LNCaP clone FGC (cell line): ENCODE measurements at regions not wholly inside any gene's neighbourhood (a gene's known extent, or its start where the extent isn't known, plus 50 kb on each side); places are given as distances from the start of the nearest gene placed in this dataset.

ENCODE experiments used
- DNase-seq: peaks from one replicate; pipeline ENCODE4 v3.0.0-alpha.2; 2011; ENCODE audit warnings: low read depth
- H3K4me3 ChIP-seq: 2 replicates; pipeline ENCODE4 v1.5.1; 2011; ENCODE audit warnings: mild to moderate bottlenecking, low read depth, low read length, control low read depth
- TF ChIP-seq, protein P1 (sequence below): IDR thresholded peaks from 2 replicates; pipeline ENCODE4 v1.5.1; 2012; ENCODE audit warnings: mild to moderate bottlenecking; ENCODE audit not compliant: control insufficient read depth, insufficient read depth; ENCODE audit errors: extremely low read depth

DNA sequence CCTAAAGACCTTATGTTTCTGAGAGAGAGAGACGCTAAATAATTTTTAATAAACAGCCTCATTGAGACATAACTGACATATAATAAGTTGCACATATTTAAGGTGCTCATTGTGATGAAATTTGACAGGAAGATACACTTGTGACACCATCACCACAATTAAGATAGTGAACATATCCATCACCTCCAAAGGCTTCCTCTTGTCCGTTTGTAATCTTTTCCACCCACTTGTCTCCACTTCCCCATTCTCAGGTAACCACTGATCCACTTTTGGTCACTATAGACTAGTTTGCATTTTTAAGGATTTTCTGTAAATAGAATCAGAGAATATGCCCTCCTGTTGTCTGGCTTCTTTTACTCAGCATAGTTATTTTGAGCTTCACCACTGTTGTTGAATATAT is 195.1 kb upstream of the WDR11 start:
- TF ChIP-seq, protein P1, sequence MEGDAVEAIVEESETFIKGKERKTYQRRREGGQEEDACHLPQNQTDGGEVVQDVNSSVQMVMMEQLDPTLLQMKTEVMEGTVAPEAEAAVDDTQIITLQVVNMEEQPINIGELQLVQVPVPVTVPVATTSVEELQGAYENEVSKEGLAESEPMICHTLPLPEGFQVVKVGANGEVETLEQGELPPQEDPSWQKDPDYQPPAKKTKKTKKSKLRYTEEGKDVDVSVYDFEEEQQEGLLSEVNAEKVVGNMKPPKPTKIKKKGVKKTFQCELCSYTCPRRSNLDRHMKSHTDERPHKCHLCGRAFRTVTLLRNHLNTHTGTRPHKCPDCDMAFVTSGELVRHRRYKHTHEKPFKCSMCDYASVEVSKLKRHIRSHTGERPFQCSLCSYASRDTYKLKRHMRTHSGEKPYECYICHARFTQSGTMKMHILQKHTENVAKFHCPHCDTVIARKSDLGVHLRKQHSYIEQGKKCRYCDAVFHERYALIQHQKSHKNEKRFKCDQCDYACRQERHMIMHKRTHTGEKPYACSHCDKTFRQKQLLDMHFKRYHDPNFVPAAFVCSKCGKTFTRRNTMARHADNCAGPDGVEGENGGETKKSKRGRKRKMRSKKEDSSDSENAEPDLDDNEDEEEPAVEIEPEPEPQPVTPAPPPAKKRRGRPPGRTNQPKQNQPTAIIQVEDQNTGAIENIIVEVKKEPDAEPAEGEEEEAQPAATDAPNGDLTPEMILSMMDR: no peak
- no peak overlapping the region for H3K4me3 ChIP-seq
- no peak for DNase-seq

DNA sequence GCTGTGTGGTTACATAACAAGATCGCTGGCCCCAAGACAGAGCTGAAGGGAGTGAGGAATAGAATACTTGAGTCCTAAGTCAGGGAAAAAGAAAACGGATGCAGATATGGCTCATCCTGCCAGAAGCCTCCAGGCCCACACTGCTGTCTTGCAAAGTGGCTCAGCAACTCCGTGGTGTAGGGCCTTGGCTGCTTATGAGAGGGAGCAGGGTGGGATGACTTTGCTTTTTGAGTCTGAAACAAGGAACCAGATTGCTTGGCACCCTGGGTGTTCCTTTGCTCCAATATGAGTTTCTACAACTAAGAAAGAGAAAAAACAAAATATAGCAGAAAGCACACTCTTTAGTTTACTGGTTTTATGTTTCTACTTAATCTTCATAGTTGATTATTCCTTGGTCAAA is 193.8 kb upstream of the WDR11 start:
- no peak overlapping the region for H3K4me3 ChIP-seq
- TF ChIP-seq, protein P1: no peak
- DNase-seq: no peak

DNA sequence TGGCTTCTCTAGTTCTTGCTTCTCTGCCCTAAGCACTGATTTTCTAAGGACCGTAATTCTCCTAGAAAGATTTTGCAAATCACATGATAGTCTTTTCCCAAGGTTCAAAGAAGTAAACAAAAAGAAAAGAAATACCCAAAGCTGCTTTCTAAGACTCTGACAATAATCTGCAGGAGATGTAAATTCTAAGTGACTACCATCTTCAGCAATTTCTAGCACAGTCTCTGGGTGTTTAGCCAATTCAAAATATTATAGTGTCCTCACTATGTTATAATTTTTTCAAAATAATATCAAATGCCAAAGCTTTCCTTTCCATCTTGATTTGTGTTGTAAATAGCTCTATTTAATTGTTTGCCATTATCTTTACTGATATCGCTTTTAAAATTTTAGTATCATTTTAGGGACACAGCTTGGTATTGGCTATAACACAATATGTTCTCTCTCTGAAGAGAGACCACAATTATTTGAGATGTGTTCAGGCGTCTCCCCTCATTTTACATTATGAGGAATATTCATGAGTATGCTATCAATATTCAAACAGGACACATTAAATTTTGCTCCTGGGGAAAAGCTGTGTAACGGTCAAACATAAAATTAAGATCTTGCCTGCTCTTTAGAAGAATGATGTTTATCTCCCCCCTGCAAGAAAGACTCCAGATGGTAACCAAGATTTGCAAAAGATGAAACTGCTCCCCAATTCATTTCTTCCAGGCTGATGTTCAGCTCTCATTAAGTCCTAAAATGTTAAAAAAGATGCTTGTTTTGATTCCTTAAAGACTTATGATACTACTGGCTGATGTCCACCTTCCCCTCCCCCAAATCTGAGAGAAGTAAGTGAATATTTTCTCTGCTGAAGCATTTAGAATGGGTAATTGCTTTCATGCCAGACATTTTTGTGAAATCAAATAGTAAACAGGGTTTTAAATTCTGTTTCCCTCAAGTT is 191.9 kb upstream of the WDR11 start:
- TF ChIP-seq, protein P1: no peak
- no peak for DNase-seq
- H3K4me3 ChIP-seq: no peak overlapping the region

DNA sequence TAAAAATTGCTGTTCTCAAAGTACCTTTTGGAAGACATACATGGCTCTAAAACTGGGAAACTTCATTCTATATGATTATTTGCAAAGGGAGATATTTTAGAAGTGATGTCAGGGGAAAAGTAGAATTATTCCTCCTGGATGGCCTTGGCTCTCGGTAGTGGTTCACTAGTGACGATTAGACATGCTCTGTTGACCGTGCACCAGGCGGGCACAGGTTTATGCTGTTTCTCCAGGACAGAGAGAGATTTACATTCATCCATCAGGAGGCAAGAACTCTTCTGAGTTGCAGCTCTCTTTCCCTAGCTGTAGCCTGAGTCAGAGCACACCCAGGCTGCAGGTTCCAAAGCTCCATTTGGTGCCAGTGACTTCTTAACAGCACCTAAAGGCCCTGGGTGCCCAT is 184.9 kb upstream of the WDR11 start:
- TF ChIP-seq, protein P1: no peak
- no peak for DNase-seq
- H3K4me3 ChIP-seq: no peak overlapping the region

DNA sequence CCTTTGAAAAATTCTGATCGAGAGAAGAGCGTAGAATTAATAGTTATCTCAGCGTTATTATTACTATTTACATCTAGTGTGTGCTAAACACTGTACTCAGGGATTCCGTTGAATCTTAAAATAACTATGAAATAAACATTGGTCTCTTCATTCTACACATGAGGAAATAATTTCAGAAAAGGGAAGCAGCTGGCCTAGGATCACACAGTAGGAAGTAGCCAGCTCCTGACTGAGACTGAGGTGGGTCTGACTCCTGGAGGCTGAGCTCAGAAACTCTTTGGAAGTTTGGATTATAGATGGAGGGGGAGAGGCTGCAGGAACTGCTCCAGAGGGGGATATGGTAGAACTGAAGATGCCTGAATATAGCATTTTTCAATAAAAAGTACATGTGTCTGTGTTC is 183.9 kb upstream of the WDR11 start:
- no peak overlapping the region for H3K4me3 ChIP-seq
- TF ChIP-seq, protein P1: no peak
- DNase-seq: no peak

DNA sequence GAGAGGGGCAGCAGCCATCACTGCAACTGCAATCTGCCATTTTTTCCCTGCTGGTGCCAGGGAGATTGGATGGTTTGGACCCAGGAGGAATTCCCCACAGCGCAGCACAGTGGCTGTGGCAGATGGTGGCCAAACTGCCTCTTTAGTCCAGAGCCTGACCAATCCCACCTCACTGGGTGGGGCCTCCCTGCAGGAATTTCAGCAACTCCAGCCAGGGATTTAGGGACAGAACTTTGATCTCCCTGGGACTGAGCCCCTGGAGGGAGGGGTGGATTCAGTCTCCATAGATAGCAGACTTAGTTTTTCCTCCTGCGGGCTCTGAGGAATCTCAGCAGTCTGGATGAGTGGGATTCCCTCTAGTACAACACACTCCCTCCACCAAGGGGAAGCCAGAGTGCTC is 179.7 kb upstream of the WDR11 start:
- TF ChIP-seq, protein P1: no peak
- no peak overlapping the region for H3K4me3 ChIP-seq
- DNase-seq: no peak

DNA sequence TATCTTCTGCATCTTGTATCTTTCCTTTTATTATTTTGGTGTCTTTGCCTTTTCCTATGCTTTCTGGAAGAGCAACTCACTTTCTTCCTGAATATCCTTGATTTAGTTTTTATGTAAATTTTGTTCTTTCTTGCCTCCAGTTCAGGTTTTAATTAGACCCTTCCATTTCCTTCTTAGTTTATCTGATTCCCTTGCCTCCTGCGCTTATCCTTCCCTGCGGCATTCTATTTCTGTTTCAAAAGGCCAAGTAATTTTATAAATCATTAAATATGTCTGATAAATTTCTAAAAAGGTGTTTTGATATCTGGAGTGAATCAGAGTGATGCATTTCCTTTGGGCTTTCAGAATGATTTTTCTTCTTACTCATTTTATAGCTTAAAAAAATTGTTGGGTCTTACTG is 167.7 kb upstream of the WDR11 start:
- no peak for DNase-seq
- no peak overlapping the region for H3K4me3 ChIP-seq
- TF ChIP-seq, protein P1: no peak
